ENCODE measurements at regions not wholly inside any gene's neighbourhood (a gene's known extent, or its start where the extent isn't known, plus 50 kb on each side); places are given as distances from the start of the nearest gene placed in this dataset.

DNA sequence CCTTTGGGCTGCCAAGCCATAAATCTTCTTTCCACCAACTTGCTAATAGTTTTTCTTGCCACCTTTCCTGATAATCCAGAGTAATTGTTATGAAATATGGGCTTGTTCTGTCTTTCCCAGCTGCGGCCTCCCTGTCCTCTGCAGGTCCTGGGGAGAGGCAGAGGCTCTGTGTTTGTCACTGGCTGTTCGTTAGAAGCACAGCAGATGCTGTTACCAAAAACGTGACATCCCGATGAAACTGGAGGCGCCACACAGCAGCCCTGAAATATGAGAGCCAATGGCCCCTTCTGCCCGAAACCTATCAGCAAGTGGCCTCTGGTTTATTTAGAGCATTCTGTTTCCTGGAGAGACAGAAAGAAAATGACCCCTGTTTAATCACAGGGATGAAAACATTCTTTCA is 115.1 kb upstream of the ANKFN1 start:
- no peak for DNase-seq
- no peaks in the 10 kb centered on the region for H3K36me3 Mint-ChIP-seq (ENCODE audit: low read depth)
- H3K27ac Mint-ChIP-seq: no peak overlapping the region
- H3K9me3 Mint-ChIP-seq: no peaks in the 10 kb centered on the region
- no peaks in the 10 kb centered on the region for H3K4me1 Mint-ChIP-seq
- H3K27me3 Mint-ChIP-seq: peaks cover 1% of the 10 kb centered on the region
- intact Hi-C loops (cut with micrococcal nuclease): no loop called here
- no peak overlapping the region for H3K4me3 Mint-ChIP-seq

DNA sequence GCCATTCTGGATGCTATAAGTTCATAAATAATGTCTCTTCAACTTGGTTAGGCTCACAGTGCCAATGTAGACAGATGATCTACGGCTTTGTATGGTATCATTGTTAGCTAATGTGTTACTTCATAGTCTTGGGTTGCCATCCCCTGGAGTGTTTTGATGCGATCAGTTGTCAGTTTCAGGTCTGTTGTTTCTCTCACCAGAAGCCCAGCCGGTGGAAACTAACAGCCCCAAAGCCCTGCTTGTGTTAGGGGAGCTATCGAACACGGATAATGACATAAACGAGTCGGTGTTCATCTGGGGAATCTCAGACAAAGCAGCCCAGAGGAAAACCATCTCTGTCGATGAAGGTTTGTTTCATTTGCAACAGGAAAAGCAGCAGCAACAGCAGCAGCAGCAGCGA is 107.4 kb upstream of the ANKFN1 start:
- Mint-ChIP-seq H3K4me3 (no peak overlapping the region), H3K27me3 (peaks cover 5% of the 10 kb centered on the region), H3K9me3 (no peaks in the 10 kb centered on the region), H3K27ac (no peak overlapping the region), H3K4me1 (no peaks in the 10 kb centered on the region), H3K36me3 (ENCODE audit: low read depth) (no peaks in the 10 kb centered on the region)
- intact Hi-C loops (cut with micrococcal nuclease): no loop called here
- DNase-seq: no peak

GRCh38 chr17:56047331-56047730 is 105.9 kb upstream of the ANKFN1 start:
- H3K9me3 Mint-ChIP-seq: no peaks in the 10 kb centered on the region
- no peak overlapping the region for H3K27ac Mint-ChIP-seq
- no peak overlapping the region for H3K4me3 Mint-ChIP-seq
- H3K4me1 Mint-ChIP-seq: no peaks in the 10 kb centered on the region
- DNase-seq: no peak
- no peaks in the 10 kb centered on the region for H3K36me3 Mint-ChIP-seq (ENCODE audit: low read depth)
- H3K27me3 Mint-ChIP-seq: peaks cover 5% of the 10 kb centered on the region
- intact Hi-C loops (cut with micrococcal nuclease): no loop called here

GRCh38 chr17:56057869-56058268 is 95.4 kb upstream of the ANKFN1 start:
- no peak overlapping the region for H3K27ac Mint-ChIP-seq
- no peaks in the 10 kb centered on the region for H3K4me1 Mint-ChIP-seq
- intact Hi-C loops (cut with micrococcal nuclease): no loop called here

DNA sequence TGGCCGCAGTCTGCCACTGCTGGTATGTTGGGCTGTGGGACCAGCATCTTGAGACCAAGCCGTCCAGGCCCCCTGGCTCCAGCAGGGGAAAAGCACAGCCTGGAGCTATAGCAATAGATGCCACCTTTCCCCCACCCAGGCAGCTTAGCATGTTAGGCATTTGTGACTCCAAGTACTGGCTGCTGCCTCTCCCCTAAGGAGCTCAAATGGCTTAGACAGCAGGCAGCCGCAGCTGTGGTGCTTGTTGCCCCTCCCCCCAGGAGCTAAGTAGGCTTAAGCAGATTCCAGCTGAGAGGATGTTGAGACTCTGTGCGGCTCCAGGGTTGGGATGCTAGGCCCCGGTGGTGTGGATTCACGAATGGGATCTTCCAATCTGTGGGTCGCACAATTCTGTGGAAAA is 88.8 kb upstream of the ANKFN1 start:
- intact Hi-C loops (cut with micrococcal nuclease): no loop called here
- no peak for DNase-seq
- H3K4me1 Mint-ChIP-seq: no peaks in the 10 kb centered on the region
- H3K27me3 Mint-ChIP-seq: no peaks in the 10 kb centered on the region
- peaks cover 5% of the 10 kb centered on the region for H3K9me3 Mint-ChIP-seq
- H3K4me3 Mint-ChIP-seq: no peak overlapping the region
- no peak overlapping the region for H3K27ac Mint-ChIP-seq
- no peaks in the 10 kb centered on the region for H3K36me3 Mint-ChIP-seq (ENCODE audit: low read depth)

More at GRCh38 chr17:56057869-56058268, 95.4 kb upstream of the ANKFN1 start:
- Mint-ChIP-seq H3K27me3 (peaks cover 3% of the 10 kb centered on the region), H3K9me3 (peaks cover 4% of the 10 kb centered on the region), H3K36me3 (ENCODE audit: low read depth) (no peaks in the 10 kb centered on the region), H3K4me3 (no peak overlapping the region)
- DNase-seq: no peak

- Mint-ChIP-seq H3K4me3 (no peak overlapping the region), H3K36me3 (ENCODE audit: low read depth) (no peaks in the 10 kb centered on the region), H3K9me3 (peaks cover 3% of the 10 kb centered on the region), H3K4me1 (no peaks in the 10 kb centered on the region), H3K27me3 (no peaks in the 10 kb centered on the region), H3K27ac (no peak overlapping the region)
- intact Hi-C loops (cut with micrococcal nuclease): no loop called here
- no peak for DNase-seq
Measured at GRCh38 chr17:56074361-56074890, 78.8 kb upstream of the ANKFN1 start.

DNA sequence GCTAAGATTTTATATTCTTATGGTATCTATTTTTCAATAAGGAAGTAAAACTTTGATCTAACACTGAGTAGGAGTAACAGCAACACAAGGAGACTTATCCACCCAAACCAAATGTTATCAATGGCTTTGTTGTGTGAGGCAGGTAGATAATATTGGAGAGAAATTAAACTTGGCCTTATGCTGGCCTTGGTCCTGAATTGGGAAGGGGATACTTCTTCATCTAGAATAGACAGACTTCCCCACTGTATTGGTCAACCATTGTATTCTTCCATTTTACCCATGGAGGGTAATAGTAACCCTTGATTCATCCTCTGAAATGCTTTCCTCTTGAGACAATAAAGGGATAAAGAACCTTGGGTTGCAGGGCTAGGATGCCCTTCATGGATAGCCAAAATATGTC is 76.3 kb upstream of the ANKFN1 start:
- no peaks in the 10 kb centered on the region for H3K36me3 Mint-ChIP-seq (ENCODE audit: low read depth)
- DNase-seq: no peak
- no peak overlapping the region for H3K4me3 Mint-ChIP-seq
- peaks cover 10% of the 10 kb centered on the region for H3K9me3 Mint-ChIP-seq
- no peaks in the 10 kb centered on the region for H3K4me1 Mint-ChIP-seq
- intact Hi-C loops (cut with micrococcal nuclease): no loop called here
- H3K27ac Mint-ChIP-seq: no peak overlapping the region
- H3K27me3 Mint-ChIP-seq: no peaks in the 10 kb centered on the region

GRCh38 chr17:56083475-56083874 is 69.8 kb upstream of the ANKFN1 start:
- no peak for DNase-seq
- Mint-ChIP-seq H3K27me3 (no peaks in the 10 kb centered on the region), H3K9me3 (peaks cover 10% of the 10 kb centered on the region)

GRCh38 chr17:56085576-56086267 is 67.6 kb upstream of the ANKFN1 start:
- Mint-ChIP-seq H3K4me1 (no peaks in the 10 kb centered on the region), H3K9me3 (peaks cover 4% of the 10 kb centered on the region), H3K36me3 (ENCODE audit: low read depth) (no peaks in the 10 kb centered on the region), H3K27me3 (no peaks in the 10 kb centered on the region), H3K27ac (no peak overlapping the region), H3K4me3 (no peak overlapping the region)
- intact Hi-C loops (cut with micrococcal nuclease): no loop called here
- DNase-seq: no peak

More at GRCh38 chr17:56083475-56083874, 69.8 kb upstream of the ANKFN1 start:
- Mint-ChIP-seq H3K27ac (no peak overlapping the region), H3K4me1 (no peaks in the 10 kb centered on the region), H3K4me3 (no peak overlapping the region), H3K36me3 (ENCODE audit: low read depth) (no peaks in the 10 kb centered on the region)
- intact Hi-C loops (cut with micrococcal nuclease): no loop called here

DNA sequence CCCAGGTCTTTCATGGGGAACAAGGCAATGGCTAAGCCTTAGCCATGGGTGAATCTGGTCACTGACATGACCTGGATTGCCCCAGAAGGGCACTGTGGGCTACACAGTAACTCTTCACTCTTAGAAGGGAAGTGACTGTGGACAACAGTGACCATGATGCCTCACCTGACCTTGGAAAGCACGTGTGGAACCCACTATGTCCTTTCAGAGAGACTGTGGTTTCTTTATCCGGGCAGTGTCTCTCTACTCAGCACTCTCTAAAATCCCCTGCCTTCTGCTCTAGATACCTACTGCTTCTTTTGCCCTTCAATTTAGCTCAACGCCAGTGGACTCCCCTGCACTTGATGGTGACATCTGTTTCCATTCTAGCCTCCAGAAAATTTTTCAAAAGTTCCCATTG is 66.1 kb upstream of the ANKFN1 start:
- intact Hi-C loops (cut with micrococcal nuclease): no loop called here
- H3K4me1 Mint-ChIP-seq: no peaks in the 10 kb centered on the region
- no peak overlapping the region for H3K27ac Mint-ChIP-seq
- no peak for DNase-seq
- no peaks in the 10 kb centered on the region for H3K27me3 Mint-ChIP-seq
- no peaks in the 10 kb centered on the region for H3K36me3 Mint-ChIP-seq (ENCODE audit: low read depth)
- H3K9me3 Mint-ChIP-seq: no peaks in the 10 kb centered on the region
- no peak overlapping the region for H3K4me3 Mint-ChIP-seq

GRCh38 chr17:56096026-56096810 is 57.1 kb upstream of the ANKFN1 start:
- Mint-ChIP-seq H3K27me3 (peaks cover 4% of the 10 kb centered on the region), H3K4me1 (no peaks in the 10 kb centered on the region), H3K36me3 (ENCODE audit: low read depth) (no peaks in the 10 kb centered on the region), H3K27ac (no peak overlapping the region), H3K9me3 (no peaks in the 10 kb centered on the region), H3K4me3 (no peak overlapping the region)
- intact Hi-C loops (cut with micrococcal nuclease): no loop called here
- DNase-seq: no peak

DNA sequence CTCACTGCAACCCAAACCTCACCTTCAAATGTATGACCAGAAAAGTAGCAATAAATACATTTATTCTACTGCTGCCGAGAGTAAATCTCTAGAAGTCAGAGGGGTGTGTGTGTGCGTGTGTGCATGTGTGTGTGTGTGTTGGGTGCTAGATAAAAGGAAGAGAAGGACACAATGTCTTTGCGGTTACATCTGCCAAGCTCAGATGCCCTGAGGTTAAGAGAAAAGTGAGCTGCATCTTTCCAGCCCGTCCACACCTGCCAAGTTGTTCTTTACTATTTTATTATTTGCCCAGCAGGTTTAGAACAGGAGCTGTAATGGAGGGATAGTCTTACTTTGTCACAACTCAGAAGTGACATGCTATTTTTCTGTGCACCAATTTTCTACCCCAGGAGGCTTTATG is 54.5 kb upstream of the ANKFN1 start:
- intact Hi-C loops (cut with micrococcal nuclease): no loop called here
- Mint-ChIP-seq H3K36me3 (ENCODE audit: low read depth) (no peaks in the 10 kb centered on the region), H3K9me3 (no peaks in the 10 kb centered on the region), H3K4me1 (no peaks in the 10 kb centered on the region), H3K27ac (no peak overlapping the region), H3K27me3 (peaks cover 7% of the 10 kb centered on the region), H3K4me3 (no peak overlapping the region)
- no peak for DNase-seq

DNA sequence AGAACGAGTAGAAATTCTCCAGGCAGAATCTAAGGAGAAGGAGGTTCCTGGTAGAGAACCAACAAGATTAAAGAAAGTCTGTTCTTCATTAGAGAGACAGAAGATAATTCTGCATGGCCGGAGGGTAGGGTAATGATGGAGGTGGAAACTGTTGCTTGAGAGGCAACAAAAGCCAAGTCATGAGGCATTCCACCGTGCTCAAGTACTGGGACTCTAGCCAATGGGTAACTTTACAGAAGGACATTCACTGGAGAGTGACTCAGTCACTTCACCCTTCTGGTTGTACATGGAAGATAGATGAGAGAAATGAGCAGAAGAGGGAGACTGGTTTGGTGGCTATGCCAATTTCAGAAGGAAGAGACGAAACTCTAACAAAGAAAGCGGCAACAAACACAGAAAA is 53.6 kb upstream of the ANKFN1 start:
- intact Hi-C loops (cut with micrococcal nuclease): no loop called here
- Mint-ChIP-seq H3K9me3 (no peaks in the 10 kb centered on the region), H3K27ac (no peak overlapping the region), H3K36me3 (ENCODE audit: low read depth) (no peaks in the 10 kb centered on the region), H3K4me3 (no peak overlapping the region), H3K4me1 (no peaks in the 10 kb centered on the region), H3K27me3 (peaks cover 9% of the 10 kb centered on the region)
- no peak for DNase-seq

Data from activated CD4-positive, alpha-beta T cell treated with anti-CD3 and anti-CD28 coated beads, Interleukin-2, amount 10 ng/mL, durations not matched to agents 24 days and 14 days (primary cell).